ENCODE measurements at regions not wholly inside any gene's neighbourhood (a gene's known extent, or its start where the extent isn't known, plus 50 kb on each side); places are given as distances from the start of the nearest gene placed in this dataset.

GRCh38 chr1:208943291-208943690, 640.2 kb upstream of the CAMK1G start:
- H3K4me3 ChIP-seq (ENCODE audit: low read length): no peak overlapping the region
- TF ChIP-seq CTCF (IDR thresholded peaks at IDR 0.05; ENCODE audit: insufficient read depth, low read depth, low read length, missing control alignments): no peak
- DNase-seq (ENCODE audit: low read depth): no peak

GRCh38 chr1:208944981-208945451, 638.5 kb upstream of the CAMK1G start:
- H3K4me3 ChIP-seq (ENCODE audit: low read length): no peak overlapping the region
- no peak for DNase-seq (ENCODE audit: low read depth)
- no peak for TF ChIP-seq CTCF (IDR thresholded peaks at IDR 0.05; ENCODE audit: insufficient read depth, low read depth, low read length, missing control alignments)

- TF ChIP-seq CTCF (IDR thresholded peaks at IDR 0.05; ENCODE audit: insufficient read depth, low read depth, low read length, missing control alignments): no peak
- H3K4me3 ChIP-seq (ENCODE audit: low read length): no peak overlapping the region
- DNase-seq (ENCODE audit: low read depth): no peak
These were observed 633.3 kb upstream of the CAMK1G start for GRCh38 chr1:208950206-208950605.

- H3K4me3 ChIP-seq (ENCODE audit: low read length): no peak overlapping the region
- TF ChIP-seq CTCF (IDR thresholded peaks at IDR 0.05; ENCODE audit: insufficient read depth, low read depth, low read length, missing control alignments): no peak
- no peak for DNase-seq (ENCODE audit: low read depth)
These were observed 632.4 kb upstream of the CAMK1G start for GRCh38 chr1:208951026-208951525.

- H3K4me3 ChIP-seq (ENCODE audit: low read length): no peak overlapping the region
- DNase-seq (ENCODE audit: low read depth): no peak
- no peak for TF ChIP-seq CTCF (IDR thresholded peaks at IDR 0.05; ENCODE audit: insufficient read depth, low read depth, low read length, missing control alignments)
These were observed 631.6 kb upstream of the CAMK1G start for GRCh38 chr1:208951908-208952307.

- no peak for DNase-seq (ENCODE audit: low read depth)
- TF ChIP-seq CTCF (IDR thresholded peaks at IDR 0.05; ENCODE audit: insufficient read depth, low read depth, low read length, missing control alignments): no peak
- H3K4me3 ChIP-seq (ENCODE audit: low read length): no peak overlapping the region
These were observed 620.6 kb upstream of the CAMK1G start for GRCh38 chr1:208962867-208963266.

- H3K4me3 ChIP-seq (ENCODE audit: low read length): no peak overlapping the region
- DNase-seq (ENCODE audit: low read depth): no peak
- TF ChIP-seq CTCF (IDR thresholded peaks at IDR 0.05; ENCODE audit: insufficient read depth, low read depth, low read length, missing control alignments): no peak
These were observed 618.2 kb upstream of the CAMK1G start for GRCh38 chr1:208965351-208965750.
